GM23248 (cell line): ENCODE measurements at regions not wholly inside any gene's neighbourhood (a gene's known extent, or its start where the extent isn't known, plus 50 kb on each side); places are given as distances from the start of the nearest gene placed in this dataset.
"Not testable (repeated sequence)": the region's sequence is repeated elsewhere in the genome, so short reads cannot be mapped to it uniquely, and the experiment has no call there.

ENCODE experiments used
- DNase-seq: peaks from one replicate; pipeline ENCODE4 v3.0.0-alpha.2; 2015
- H2AFZ ChIP-seq: fragments of 200-600 bp; sonication (generic); 2 replicates; pipeline ENCODE4 v1.6.1; 2016; ENCODE audit warnings: antibody characterized with exemption
- H3F3A ChIP-seq: fragments of 200-600 bp; sonication (generic); 2 replicates; pipeline ENCODE4 v1.6.1; 2016; ENCODE audit warnings: mild to moderate bottlenecking, antibody characterized with exemption, mixed run types; ENCODE audit not compliant: insufficient read depth
- H3K27ac ChIP-seq: fragments of 200-600 bp; sonication (generic); 2 replicates; pipeline ENCODE4 v1.5.1; 2016; ENCODE audit warnings: mild to moderate bottlenecking
- H3K27me3 ChIP-seq: fragments of 200-600 bp; sonication (generic); replicated peaks from 2 replicates; pipeline ENCODE4 v1.6.1; 2016; ENCODE audit warnings: mild to moderate bottlenecking; ENCODE audit not compliant: insufficient read depth
- H3K36me3 ChIP-seq: fragments of 200-600 bp; sonication (generic); 2 replicates; pipeline ENCODE4 v1.6.1; 2016; ENCODE audit warnings: low read depth, mild to moderate bottlenecking
- H3K4me1 ChIP-seq: fragments of 200-600 bp; sonication (generic); 2 replicates; pipeline ENCODE4 v1.6.1; 2016; ENCODE audit warnings: mild to moderate bottlenecking; ENCODE audit not compliant: insufficient read depth
- H3K4me2 ChIP-seq: fragments of 200-600 bp; sonication (generic); one replicate; pipeline ENCODE4 v1.6.1; 2016; ENCODE audit warnings: mild to moderate bottlenecking; ENCODE audit not compliant: unreplicated experiment
- H3K4me3 ChIP-seq: fragments of 200-600 bp; sonication (generic); 2 replicates; pipeline ENCODE4 v1.5.1; 2016; ENCODE audit warnings: mild to moderate bottlenecking
- H3K79me2 ChIP-seq: fragments of 200-600 bp; sonication (generic); 2 replicates; pipeline ENCODE4 v1.6.1; 2016; ENCODE audit warnings: mild to moderate bottlenecking; ENCODE audit not compliant: insufficient read depth
- H3K9ac ChIP-seq: fragments of 200-600 bp; sonication (generic); 2 replicates; pipeline ENCODE4 v1.6.1; 2016; ENCODE audit warnings: mild to moderate bottlenecking
- H3K9me2 ChIP-seq: fragments of 200-600 bp; sonication (generic); 2 replicates; pipeline ENCODE4 v1.6.1; 2016; ENCODE audit warnings: mixed run types, mild to moderate bottlenecking, moderate library complexity; ENCODE audit not compliant: insufficient read depth
- H3K9me3 ChIP-seq: fragments of 200-600 bp; sonication (generic); one replicate; pipeline ENCODE4 v1.6.1; 2017; ENCODE audit warnings: low read depth
- H4K20me1 ChIP-seq: fragments of 200-600 bp; sonication (generic); 2 replicates; pipeline ENCODE4 v1.6.0; 2016; ENCODE audit not compliant: insufficient read depth
- EZH2 ChIP-seq: fragments of 200-600 bp; sonication (generic); IDR thresholded peaks from 2 replicates; pipeline ENCODE4 v1.6.1; 2018; ENCODE audit warnings: antibody characterized with exemption, mild to moderate bottlenecking; ENCODE audit not compliant: insufficient read depth, poor library complexity, severe bottlenecking
- EZH2phosphoT487 ChIP-seq: fragments of 200-600 bp; sonication (generic); IDR thresholded peaks from 2 replicates; pipeline ENCODE4 v1.6.1; 2018; ENCODE audit warnings: antibody characterized with exemption, moderate library complexity, mild to moderate bottlenecking, low read depth; ENCODE audit not compliant: insufficient read depth
- WGBS, 2 experiments: methylation state at CpG; one replicate each; pipeline ENCODE4 v1.1.6; 2015 to 2017; ENCODE audit warnings: low lambda C conversion rate in 2 of 2, low coverage in 1 of 2; ENCODE audit errors: missing lambda C conversion rate in 2 of 2; 5-methylcytosine and 5-hydroxymethylcytosine counted together
- in situ Hi-C: fragments of 300-500 bp; cut with MboI; formaldehyde crosslinking; loops from 2 replicates; pipeline ENCODE4 v1.15.0; 2020

GRCh38 chr5:85967681-85968080, 650.1 kb upstream of the COX7C start:
- no peaks in the 10 kb centered on the region for H3K36me3 ChIP-seq
- TF ChIP-seq EZH2phosphoT487: no peak
- no peak for TF ChIP-seq EZH2
- H3K9me3 ChIP-seq: peaks cover 6% of the 10 kb centered on the region
- no peak overlapping the region for H2AFZ ChIP-seq
- H3K9ac ChIP-seq: no peak overlapping the region
- H3K4me1 ChIP-seq: no peaks in the 10 kb centered on the region
- no peaks in the 10 kb centered on the region for H3K9me2 ChIP-seq
- no peaks in the 10 kb centered on the region for H3F3A ChIP-seq
- no peaks in the 10 kb centered on the region for H4K20me1 ChIP-seq
- in situ Hi-C loops: no loop called here
- H3K27me3 ChIP-seq: no peaks in the 10 kb centered on the region
- H3K79me2 ChIP-seq: no peaks in the 10 kb centered on the region
- WGBS, 2 experiments: 34 to 35% methylated on average over 4 of the region's 4 CpGs
- H3K4me3 ChIP-seq: no peak overlapping the region
- no peak overlapping the region for H3K27ac ChIP-seq
- DNase-seq: no peak
- no peak overlapping the region for H3K4me2 ChIP-seq

GRCh38 chr5:85972539-85972938, 645.2 kb upstream of the COX7C start:
- no peak overlapping the region for H3K27ac ChIP-seq
- no peaks in the 10 kb centered on the region for H3K79me2 ChIP-seq
- no peak for DNase-seq
- no peak overlapping the region for H3K9ac ChIP-seq
- no peak for TF ChIP-seq EZH2
- no peak for TF ChIP-seq EZH2phosphoT487
- H3K9me2 ChIP-seq: no peaks in the 10 kb centered on the region
- no peaks in the 10 kb centered on the region for H3K36me3 ChIP-seq
- H3F3A ChIP-seq: no peaks in the 10 kb centered on the region
- whole genome bisulfite sequencing, 2 experiments: 35 to 38% methylated on average over 4 of the region's 4 CpGs
- H2AFZ ChIP-seq: no peak overlapping the region
- H3K9me3 ChIP-seq: no peaks in the 10 kb centered on the region
- no peaks in the 10 kb centered on the region for H4K20me1 ChIP-seq
- in situ Hi-C loops: no loop called here
- H3K4me1 ChIP-seq: no peaks in the 10 kb centered on the region
- no peaks in the 10 kb centered on the region for H3K27me3 ChIP-seq
- H3K4me2 ChIP-seq: no peak overlapping the region
- no peak overlapping the region for H3K4me3 ChIP-seq

DNA sequence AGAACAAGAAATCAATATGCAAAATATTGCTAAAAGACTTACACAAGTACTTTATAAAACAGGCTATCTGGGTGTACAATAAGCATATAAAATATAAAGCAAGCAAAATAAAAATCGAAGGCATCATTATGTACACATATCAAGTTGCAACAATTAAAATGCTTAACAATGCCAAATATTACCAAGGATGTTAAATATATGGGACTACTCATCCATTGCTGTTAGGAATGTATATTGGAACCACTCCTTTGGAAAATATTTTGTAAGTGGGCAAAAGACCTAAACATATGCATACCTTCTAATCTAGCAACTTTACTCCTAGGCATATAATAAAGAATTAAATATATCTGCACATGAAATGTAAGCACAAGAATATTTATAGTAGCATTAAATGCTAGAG, 632.6 kb upstream of the COX7C start:
- Histone ChIP-seq H3K27ac (no peak overlapping the region), H3K9me3 (peaks cover 8% of the 10 kb centered on the region), H3K36me3 (no peaks in the 10 kb centered on the region), H3K4me3 (no peak overlapping the region), H3K4me2 (no peak overlapping the region), H4K20me1 (no peaks in the 10 kb centered on the region), H3K27me3 (no peaks in the 10 kb centered on the region), H2AFZ (no peak overlapping the region), H3K79me2 (no peaks in the 10 kb centered on the region), H3K9ac (no peak overlapping the region), H3K9me2 (no peaks in the 10 kb centered on the region), H3F3A (no peaks in the 10 kb centered on the region), H3K4me1 (no peaks in the 10 kb centered on the region)
- WGBS, 2 experiments: 7 to 20% methylated on average over 1 of the region's 1 CpG
- TF ChIP-seq EZH2 (no peak), EZH2phosphoT487 (no peak)
- no peak for DNase-seq
- in situ Hi-C loops: no loop called here

DNA sequence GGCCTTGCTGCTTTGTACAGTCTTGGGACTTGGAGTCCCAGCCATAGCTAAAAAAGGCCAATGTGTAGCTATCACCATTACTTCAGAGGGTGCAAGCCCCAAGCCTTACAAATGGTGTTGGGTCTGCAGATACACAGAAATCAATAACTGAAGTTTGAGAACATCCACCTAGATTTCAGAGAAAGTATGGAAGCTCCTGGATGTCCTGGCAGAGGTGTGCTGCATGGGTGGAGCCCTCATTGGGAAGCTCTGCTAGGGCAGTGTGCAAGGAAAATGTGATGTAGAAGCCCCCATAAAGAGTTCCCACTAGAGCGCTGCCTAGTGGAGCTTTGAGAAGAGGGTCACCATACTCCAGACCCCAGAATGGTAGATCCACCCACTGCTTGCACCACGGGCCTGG, 626.7 kb upstream of the COX7C start:
- in situ Hi-C loops: no loop called here
- WGBS, 2 experiments: 21 to 36% methylated on average over 2 of the region's 2 CpGs
- Histone ChIP-seq H4K20me1 (no peaks in the 10 kb centered on the region), H2AFZ (no peak overlapping the region), H3K27ac (no peak overlapping the region), H3K36me3 (no peaks in the 10 kb centered on the region), H3K9ac (no peak overlapping the region), H3K4me2 (no peak overlapping the region), H3K79me2 (no peaks in the 10 kb centered on the region), H3K4me3 (no peak overlapping the region), H3F3A (no peaks in the 10 kb centered on the region), H3K4me1 (no peaks in the 10 kb centered on the region), H3K9me3 (no peaks in the 10 kb centered on the region), H3K27me3 (no peaks in the 10 kb centered on the region), H3K9me2 (no peaks in the 10 kb centered on the region)
- DNase-seq: no peak
- TF ChIP-seq EZH2: no peak
- no peak for TF ChIP-seq EZH2phosphoT487

- H3K27me3 ChIP-seq, H3K9me3 ChIP-seq, H3K4me3 ChIP-seq, H3K27ac ChIP-seq, DNase-seq, in situ Hi-C loops, H3K9ac ChIP-seq, H3K79me2 ChIP-seq, H4K20me1 ChIP-seq, H3K4me2 ChIP-seq, H3K9me2 ChIP-seq, H3K4me1 ChIP-seq, H3K36me3 ChIP-seq, H3F3A ChIP-seq, H2AFZ ChIP-seq: not testable (repeated sequence)
- WGBS, 2 experiments: 21 to 29% methylated on average over 3 of the region's 3 CpGs
These were observed 623.1 kb upstream of the COX7C start for GRCh38 chr5:85994653-85995052.
